Chondrocyte (in vitro differentiated cells): ENCODE measurements at regions not wholly inside any gene's neighbourhood (a gene's known extent, or its start where the extent isn't known, plus 50 kb on each side); places are given as distances from the start of the nearest gene placed in this dataset.

Experiments
- DNase-seq: peaks from one replicate; pipeline ENCODE4 v3.0.0; 2021; ENCODE audit warnings: mixed read lengths, low spot score
- H3K27ac Mint-ChIP-seq: one replicate; pipeline ENCODE4 v1.8.0; 2021; ENCODE audit warnings: mild to moderate bottlenecking, moderate library complexity, mixed read lengths; ENCODE audit not compliant: unreplicated experiment
- H3K27me3 Mint-ChIP-seq: 2 replicates; pipeline ENCODE4 v1.8.0; 2021; ENCODE audit warnings: low read depth, mixed read lengths
- H3K36me3 Mint-ChIP-seq: 2 replicates; pipeline ENCODE4 v1.8.0; 2021; ENCODE audit warnings: low read depth, mixed read lengths
- H3K4me1 Mint-ChIP-seq: 2 replicates; pipeline ENCODE4 v1.8.0; 2021; ENCODE audit warnings: low read depth, mild to moderate bottlenecking, mixed read lengths
- H3K4me3 Mint-ChIP-seq: one replicate; pipeline ENCODE4 v1.8.0; 2021; ENCODE audit warnings: mild to moderate bottlenecking, moderate library complexity, mixed read lengths; ENCODE audit not compliant: unreplicated experiment
- H3K9me3 Mint-ChIP-seq: 2 replicates; pipeline ENCODE4 v1.8.0; 2021; ENCODE audit warnings: low read depth, mixed read lengths
- TF ChIP-seq, protein P1 (sequence below): fragments of 200-600 bp; sonication (generic); IDR thresholded peaks from 2 replicates; pipeline ENCODE4 v1.5.0; 2021; ENCODE audit warnings: antibody characterized with exemption, mild to moderate bottlenecking, moderate library complexity

DNA sequence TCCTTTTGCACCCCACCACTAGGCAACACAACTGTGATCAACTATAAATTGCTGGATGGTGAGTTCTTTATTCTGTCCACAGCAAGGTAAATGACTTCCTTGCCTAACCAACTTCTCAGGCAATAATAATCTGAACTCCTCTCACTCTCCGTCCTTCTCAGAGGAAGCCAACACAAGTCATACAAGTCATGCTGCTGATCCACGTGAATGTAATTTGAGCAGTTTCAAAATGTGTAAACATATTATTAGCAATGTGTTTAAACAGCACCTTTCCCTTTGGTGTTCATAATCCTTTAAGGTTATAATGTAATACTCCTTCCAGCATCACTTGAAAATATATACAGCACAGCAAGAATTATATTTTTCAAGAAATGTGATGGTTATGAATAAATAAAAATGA lies 127.9 kb downstream of the QRSL1 start:
- H3K4me3 Mint-ChIP-seq = no peak overlapping the region
- no peak overlapping the region for H3K27ac Mint-ChIP-seq
- H3K36me3 Mint-ChIP-seq = no peaks in the 10 kb centered on the region
- H3K27me3 Mint-ChIP-seq = peaks cover 12% of the 10 kb centered on the region
- TF ChIP-seq, protein P1, sequence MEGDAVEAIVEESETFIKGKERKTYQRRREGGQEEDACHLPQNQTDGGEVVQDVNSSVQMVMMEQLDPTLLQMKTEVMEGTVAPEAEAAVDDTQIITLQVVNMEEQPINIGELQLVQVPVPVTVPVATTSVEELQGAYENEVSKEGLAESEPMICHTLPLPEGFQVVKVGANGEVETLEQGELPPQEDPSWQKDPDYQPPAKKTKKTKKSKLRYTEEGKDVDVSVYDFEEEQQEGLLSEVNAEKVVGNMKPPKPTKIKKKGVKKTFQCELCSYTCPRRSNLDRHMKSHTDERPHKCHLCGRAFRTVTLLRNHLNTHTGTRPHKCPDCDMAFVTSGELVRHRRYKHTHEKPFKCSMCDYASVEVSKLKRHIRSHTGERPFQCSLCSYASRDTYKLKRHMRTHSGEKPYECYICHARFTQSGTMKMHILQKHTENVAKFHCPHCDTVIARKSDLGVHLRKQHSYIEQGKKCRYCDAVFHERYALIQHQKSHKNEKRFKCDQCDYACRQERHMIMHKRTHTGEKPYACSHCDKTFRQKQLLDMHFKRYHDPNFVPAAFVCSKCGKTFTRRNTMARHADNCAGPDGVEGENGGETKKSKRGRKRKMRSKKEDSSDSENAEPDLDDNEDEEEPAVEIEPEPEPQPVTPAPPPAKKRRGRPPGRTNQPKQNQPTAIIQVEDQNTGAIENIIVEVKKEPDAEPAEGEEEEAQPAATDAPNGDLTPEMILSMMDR = no peak
- no peaks in the 10 kb centered on the region for H3K4me1 Mint-ChIP-seq
- no peak for DNase-seq
- H3K9me3 Mint-ChIP-seq = peaks cover 13% of the 10 kb centered on the region

DNA sequence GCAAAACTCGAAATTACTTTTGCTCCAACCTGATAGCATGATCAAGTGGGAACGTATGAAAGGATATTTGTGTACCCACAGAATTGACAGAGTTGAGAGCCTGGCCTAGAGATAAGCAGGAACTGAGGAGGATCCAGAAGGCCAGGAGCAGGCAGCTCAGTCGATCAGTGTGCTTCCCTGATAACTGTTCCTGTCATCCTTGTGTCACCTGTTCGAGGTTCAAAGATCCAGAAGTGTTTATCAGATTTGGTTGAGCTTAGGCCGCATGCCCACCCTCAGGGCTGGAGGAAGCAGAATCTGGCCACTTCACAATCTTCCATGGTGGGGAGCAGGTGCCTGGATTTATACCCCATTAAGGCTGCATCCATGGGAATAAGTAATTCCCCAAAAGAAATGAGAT lies 124.8 kb downstream of the QRSL1 start:
- Mint-ChIP-seq H3K27ac (no peak overlapping the region), H3K4me1 (no peaks in the 10 kb centered on the region), H3K9me3 (peaks cover 3% of the 10 kb centered on the region), H3K4me3 (no peak overlapping the region), H3K36me3 (no peaks in the 10 kb centered on the region), H3K27me3 (peaks cover 12% of the 10 kb centered on the region)
- DNase-seq = no peak
- TF ChIP-seq, protein P1 = no peak

DNA sequence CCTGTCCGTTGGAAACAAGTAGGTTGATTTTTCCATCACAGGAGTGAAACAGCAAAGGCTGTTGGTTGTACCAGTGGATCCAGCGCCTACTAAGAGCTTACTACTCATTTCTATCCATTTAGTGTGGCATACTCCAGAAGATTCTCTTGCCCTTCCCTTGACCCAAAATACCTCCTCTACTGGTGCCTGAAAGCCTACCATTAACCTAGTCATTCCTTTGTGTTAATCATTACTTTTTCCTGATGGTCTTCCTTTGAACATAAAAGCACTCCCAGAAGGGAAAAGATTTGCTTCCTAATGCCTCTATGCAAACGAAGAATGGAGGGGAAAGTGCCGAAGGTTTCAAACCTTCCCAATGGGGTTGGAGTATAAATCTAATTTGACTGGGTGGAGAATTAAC lies 123.3 kb downstream of the QRSL1 start:
- Mint-ChIP-seq H3K27ac (no peak overlapping the region), H3K36me3 (no peaks in the 10 kb centered on the region), H3K9me3 (no peaks in the 10 kb centered on the region), H3K27me3 (peaks cover 14% of the 10 kb centered on the region), H3K4me1 (no peaks in the 10 kb centered on the region), H3K4me3 (no peak overlapping the region)
- DNase-seq = no peak
- TF ChIP-seq, protein P1 = no peak

DNA sequence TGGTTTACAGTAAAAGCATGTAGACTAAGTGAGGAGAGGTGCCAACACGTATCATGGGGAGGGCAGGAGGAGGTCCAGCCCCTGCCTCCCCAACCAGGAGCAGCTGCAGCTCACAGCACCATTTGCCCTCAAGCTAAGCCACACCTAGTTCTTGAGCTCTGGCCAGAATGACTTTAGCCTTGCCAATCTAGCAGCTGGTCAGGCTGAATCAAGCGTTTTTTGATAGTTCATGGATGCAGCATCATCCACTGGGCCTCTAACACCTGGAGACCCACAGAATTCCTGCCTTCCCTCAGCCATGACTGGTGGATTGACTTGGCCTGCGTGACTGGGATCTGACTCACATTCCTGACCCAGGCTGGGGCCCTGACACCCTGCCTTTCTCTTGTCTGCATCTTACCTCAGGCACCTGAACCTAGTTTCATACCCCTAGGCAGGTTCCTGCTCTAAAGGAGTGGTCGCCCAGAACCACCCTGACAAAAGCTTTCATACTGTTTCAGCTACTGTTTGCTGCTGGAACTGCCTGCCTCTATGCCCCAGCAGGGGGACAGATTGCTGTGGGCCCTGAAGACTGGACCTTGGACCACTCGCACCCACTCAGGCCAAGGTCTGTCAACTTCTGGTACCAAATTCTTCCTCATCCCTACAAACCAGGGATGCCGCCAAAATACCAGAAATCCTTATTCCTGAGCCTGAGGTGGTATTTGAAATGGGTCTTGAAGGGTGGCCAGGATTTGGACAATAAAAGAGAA lies 122.3 kb downstream of the QRSL1 start:
- Mint-ChIP-seq H3K4me3 (no peak overlapping the region), H3K27ac (no peak overlapping the region), H3K9me3 (no peaks in the 10 kb centered on the region), H3K27me3 (peaks cover 10% of the 10 kb centered on the region), H3K36me3 (no peaks in the 10 kb centered on the region), H3K4me1 (peaks cover 2% of the 10 kb centered on the region)
- TF ChIP-seq, protein P1 = no peak
- DNase-seq = no peak

DNA sequence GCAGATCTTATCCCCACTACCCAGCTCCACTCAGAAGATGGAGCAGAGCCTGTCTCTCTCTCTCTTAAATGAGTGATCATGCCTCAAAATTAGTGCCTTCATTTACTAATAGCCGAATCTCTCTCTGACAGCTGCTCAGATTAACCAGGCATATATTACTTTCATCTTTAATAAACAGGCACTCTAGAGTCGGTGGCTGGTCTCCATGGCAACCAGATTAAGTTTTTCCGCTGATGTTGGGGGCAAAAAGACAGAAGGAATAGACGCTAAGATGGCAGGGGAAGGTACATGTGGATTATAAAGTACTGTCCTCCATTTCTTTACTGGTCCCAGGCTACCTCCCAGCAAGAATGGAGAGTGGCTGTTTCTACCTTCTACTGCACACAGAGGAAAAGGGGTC lies 121.6 kb downstream of the QRSL1 start:
- H3K9me3 Mint-ChIP-seq = no peaks in the 10 kb centered on the region
- no peak overlapping the region for H3K27ac Mint-ChIP-seq
- peaks cover 10% of the 10 kb centered on the region for H3K27me3 Mint-ChIP-seq
- peaks cover 9% of the 10 kb centered on the region for H3K4me1 Mint-ChIP-seq
- TF ChIP-seq, protein P1 = no peak
- no peak for DNase-seq
- no peak overlapping the region for H3K4me3 Mint-ChIP-seq
- H3K36me3 Mint-ChIP-seq = no peaks in the 10 kb centered on the region
